ENCODE measurements at regions not wholly inside any gene's neighbourhood (a gene's known extent, or its start where the extent isn't known, plus 50 kb on each side); places are given as distances from the start of the nearest gene placed in this dataset.

- Histone ChIP-seq H3K4me3 (ENCODE audit: low read length) (no peak overlapping the region), H3K27me3 (replicated peaks; ENCODE audit: insufficient read depth, low read length) (no peaks in the 10 kb centered on the region), H3K9me2 (replicated peaks; ENCODE audit: insufficient read depth, low read length) (no peaks in the 10 kb centered on the region), H3K79me2 (ENCODE audit: low read length) (no peaks in the 10 kb centered on the region), H3F3A (ENCODE audit: insufficient read depth, low read length) (no peaks in the 10 kb centered on the region), H2AFZ (ENCODE audit: low read length) (no peak overlapping the region), H3K27ac (ENCODE audit: low read length) (no peak overlapping the region), H3K9ac (ENCODE audit: low read length) (no peak overlapping the region), H3K9me3 (replicated peaks; ENCODE audit: insufficient read depth, low read length) (no peaks in the 10 kb centered on the region), H3K36me3 (replicated peaks; ENCODE audit: insufficient read depth, low read length) (no peaks in the 10 kb centered on the region), H3K4me2 (ENCODE audit: low read depth, low read length) (no peak overlapping the region), H4K20me1 (ENCODE audit: insufficient read depth, low read length) (no peaks in the 10 kb centered on the region), H3K4me1 (ENCODE audit: low read length) (no peaks in the 10 kb centered on the region)
- DNase-seq, result no peak
- TF ChIP-seq EZH2 (optimal IDR thresholded peaks at IDR 0.05; ENCODE audit: low read depth, low read length), result no peak
- TF ChIP-seq EZH2phosphoT487 (IDR thresholded peaks at IDR 0.05; ENCODE audit: low read length), result no peak
- no peak for TF ChIP-seq CTCF (IDR thresholded peaks at IDR 0.05; ENCODE audit: low read length)
These were observed 730.6 kb upstream of the VSTM2A start for GRCh38 chr7:53811555-53812079.

- Histone ChIP-seq H3K4me2 (ENCODE audit: low read depth, low read length) (no peak overlapping the region), H3K9me3 (replicated peaks; ENCODE audit: insufficient read depth, low read length) (no peaks in the 10 kb centered on the region), H3F3A (ENCODE audit: insufficient read depth, low read length) (no peaks in the 10 kb centered on the region), H3K9ac (ENCODE audit: low read length) (no peak overlapping the region), H3K27me3 (replicated peaks; ENCODE audit: insufficient read depth, low read length) (no peaks in the 10 kb centered on the region), H3K4me1 (ENCODE audit: low read length) (no peaks in the 10 kb centered on the region), H4K20me1 (ENCODE audit: insufficient read depth, low read length) (no peaks in the 10 kb centered on the region), H3K9me2 (replicated peaks; ENCODE audit: insufficient read depth, low read length) (no peaks in the 10 kb centered on the region), H3K79me2 (ENCODE audit: low read length) (no peaks in the 10 kb centered on the region), H3K27ac (ENCODE audit: low read length) (no peak overlapping the region), H3K36me3 (replicated peaks; ENCODE audit: insufficient read depth, low read length) (no peaks in the 10 kb centered on the region), H3K4me3 (ENCODE audit: low read length) (no peak overlapping the region), H2AFZ (ENCODE audit: low read length) (no peak overlapping the region)
- TF ChIP-seq EZH2 (optimal IDR thresholded peaks at IDR 0.05; ENCODE audit: low read depth, low read length) (no peak), CTCF (IDR thresholded peaks at IDR 0.05; ENCODE audit: low read length) (no peak), EZH2phosphoT487 (IDR thresholded peaks at IDR 0.05; ENCODE audit: low read length) (no peak)
- DNase-seq, result no peak
These were observed 730.0 kb upstream of the VSTM2A start for GRCh38 chr7:53812135-53812534.

GRCh38 chr7:53835301-53835700, 706.9 kb upstream of the VSTM2A start:
- Histone ChIP-seq H4K20me1 (ENCODE audit: insufficient read depth, low read length) (no peaks in the 10 kb centered on the region), H3K4me1 (ENCODE audit: low read length) (no peaks in the 10 kb centered on the region), H3K27ac (ENCODE audit: low read length) (no peak overlapping the region), H3K79me2 (ENCODE audit: low read length) (no peaks in the 10 kb centered on the region), H3K9me2 (replicated peaks; ENCODE audit: insufficient read depth, low read length) (no peaks in the 10 kb centered on the region), H3K36me3 (replicated peaks; ENCODE audit: insufficient read depth, low read length) (no peaks in the 10 kb centered on the region), H3K4me2 (ENCODE audit: low read depth, low read length) (no peak overlapping the region), H3K9ac (ENCODE audit: low read length) (no peak overlapping the region), H3K4me3 (ENCODE audit: low read length) (no peak overlapping the region), H2AFZ (ENCODE audit: low read length) (no peak overlapping the region), H3K27me3 (replicated peaks; ENCODE audit: insufficient read depth, low read length) (no peaks in the 10 kb centered on the region), H3F3A (ENCODE audit: insufficient read depth, low read length) (no peaks in the 10 kb centered on the region), H3K9me3 (replicated peaks; ENCODE audit: insufficient read depth, low read length) (no peaks in the 10 kb centered on the region)
- DNase-seq, result no peak
- TF ChIP-seq CTCF (IDR thresholded peaks at IDR 0.05; ENCODE audit: low read length) (no peak), EZH2 (optimal IDR thresholded peaks at IDR 0.05; ENCODE audit: low read depth, low read length) (no peak), EZH2phosphoT487 (IDR thresholded peaks at IDR 0.05; ENCODE audit: low read length) (no peak)

Measured in MM.1S (cell line).